ENCODE measurements at regions not wholly inside any gene's neighbourhood (a gene's known extent, or its start where the extent isn't known, plus 50 kb on each side); places are given as distances from the start of the nearest gene placed in this dataset.
"Not testable (repeated sequence)": the region's sequence is repeated elsewhere in the genome, so short reads cannot be mapped to it uniquely, and the experiment has no call there.

DNA sequence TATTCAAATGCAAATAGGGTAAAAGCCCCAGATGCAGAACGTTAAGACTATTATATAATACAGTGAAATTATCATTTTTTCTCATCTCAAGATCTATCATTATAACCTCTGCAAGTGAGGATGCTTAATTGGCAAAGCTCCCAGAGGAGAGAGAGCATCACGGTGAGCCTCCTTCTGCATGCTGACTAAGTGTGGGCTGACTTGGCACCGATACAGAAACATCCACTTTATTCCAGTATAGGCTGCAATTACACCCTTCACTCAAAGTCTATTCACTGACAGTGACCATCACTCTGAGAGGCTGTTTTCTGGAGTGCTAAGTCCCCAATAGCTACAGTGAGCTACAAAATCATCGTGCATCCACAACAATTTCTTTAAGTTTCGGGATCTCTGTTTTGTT is 171.1 kb upstream of the NBPF9 start:
- TF ChIP-seq, protein P1, sequence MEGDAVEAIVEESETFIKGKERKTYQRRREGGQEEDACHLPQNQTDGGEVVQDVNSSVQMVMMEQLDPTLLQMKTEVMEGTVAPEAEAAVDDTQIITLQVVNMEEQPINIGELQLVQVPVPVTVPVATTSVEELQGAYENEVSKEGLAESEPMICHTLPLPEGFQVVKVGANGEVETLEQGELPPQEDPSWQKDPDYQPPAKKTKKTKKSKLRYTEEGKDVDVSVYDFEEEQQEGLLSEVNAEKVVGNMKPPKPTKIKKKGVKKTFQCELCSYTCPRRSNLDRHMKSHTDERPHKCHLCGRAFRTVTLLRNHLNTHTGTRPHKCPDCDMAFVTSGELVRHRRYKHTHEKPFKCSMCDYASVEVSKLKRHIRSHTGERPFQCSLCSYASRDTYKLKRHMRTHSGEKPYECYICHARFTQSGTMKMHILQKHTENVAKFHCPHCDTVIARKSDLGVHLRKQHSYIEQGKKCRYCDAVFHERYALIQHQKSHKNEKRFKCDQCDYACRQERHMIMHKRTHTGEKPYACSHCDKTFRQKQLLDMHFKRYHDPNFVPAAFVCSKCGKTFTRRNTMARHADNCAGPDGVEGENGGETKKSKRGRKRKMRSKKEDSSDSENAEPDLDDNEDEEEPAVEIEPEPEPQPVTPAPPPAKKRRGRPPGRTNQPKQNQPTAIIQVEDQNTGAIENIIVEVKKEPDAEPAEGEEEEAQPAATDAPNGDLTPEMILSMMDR (IDR thresholded peaks at IDR 0.05), result not testable (repeated sequence)
- not testable (repeated sequence) for TF ChIP-seq POLR2A (IDR thresholded peaks at IDR 0.05)
